ENCODE measurements at regions not wholly inside any gene's neighbourhood (a gene's known extent, or its start where the extent isn't known, plus 50 kb on each side); places are given as distances from the start of the nearest gene placed in this dataset.
"Not testable (repeated sequence)": the region's sequence is repeated elsewhere in the genome, so short reads cannot be mapped to it uniquely, and the experiment has no call there.

GRCh38 chr2:71958426-71958825 is 189.2 kb downstream of the CYP26B1 start:
- DNase-seq (ENCODE audit: low spot score), result not testable (repeated sequence)

- DNase-seq (ENCODE audit: low spot score), result no peak
Measured at GRCh38 chr2:71952572-71953188, 195.0 kb downstream of the CYP26B1 start.

GRCh38 chr2:71951718-71952404 is 195.8 kb downstream of the CYP26B1 start:
- DNase-seq (ENCODE audit: low spot score), result no peak

- no peak for DNase-seq (ENCODE audit: low spot score)
Measured at GRCh38 chr2:71951083-71951468, 196.6 kb downstream of the CYP26B1 start.

GRCh38 chr2:71950256-71951082 is 197.2 kb downstream of the CYP26B1 start:
- no peak for DNase-seq (ENCODE audit: low spot score)

- no peak for DNase-seq (ENCODE audit: low spot score)
Measured at GRCh38 chr2:71949537-71949798, 198.2 kb downstream of the CYP26B1 start.

- no peak for DNase-seq (ENCODE audit: low spot score)
Measured at GRCh38 chr2:71948781-71949536, 198.7 kb downstream of the CYP26B1 start.

- no peak for DNase-seq (ENCODE audit: low spot score)
Measured at GRCh38 chr2:71947809-71948208, 199.9 kb downstream of the CYP26B1 start.

GRCh38 chr2:71945603-71945959 is 202.1 kb downstream of the CYP26B1 start:
- DNase-seq (ENCODE audit: low spot score), result no peak

- no peak for DNase-seq (ENCODE audit: low spot score)
Measured at GRCh38 chr2:71944806-71945602, 202.7 kb downstream of the CYP26B1 start.

GRCh38 chr2:71944183-71944550 is 203.5 kb downstream of the CYP26B1 start:
- no peak for DNase-seq (ENCODE audit: low spot score)

- no peak for DNase-seq (ENCODE audit: low spot score)
Measured at GRCh38 chr2:71943238-71944182, 204.2 kb downstream of the CYP26B1 start.

GRCh38 chr2:71941726-71942525 is 205.7 kb downstream of the CYP26B1 start:
- no peak for DNase-seq (ENCODE audit: low spot score)

GRCh38 chr2:71940695-71941094 is 207.0 kb downstream of the CYP26B1 start:
- DNase-seq (ENCODE audit: low spot score), result no peak

GRCh38 chr2:71939588-71940535 is 207.8 kb downstream of the CYP26B1 start:
- DNase-seq (ENCODE audit: low spot score), result no peak

GRCh38 chr2:71938659-71939587 is 208.7 kb downstream of the CYP26B1 start:
- DNase-seq (ENCODE audit: low spot score), result no peak

GRCh38 chr2:71938108-71938507 is 209.6 kb downstream of the CYP26B1 start:
- no peak for DNase-seq (ENCODE audit: low spot score)

- DNase-seq (ENCODE audit: low spot score), result no peak
Measured at GRCh38 chr2:71937396-71937795, 210.3 kb downstream of the CYP26B1 start.
